NT2/D1 (cell line): ENCODE measurements at regions not wholly inside any gene's neighbourhood (a gene's known extent, or its start where the extent isn't known, plus 50 kb on each side); places are given as distances from the start of the nearest gene placed in this dataset.

Experiments used
- DNase-seq: peaks from one replicate; pipeline ENCODE4 v3.0.0-alpha.2; 2011; ENCODE audit warnings: low read depth, low spot score
- H3K27me3 ChIP-seq: 2 replicates; pipeline ENCODE4 v1.6.0; 2011; ENCODE audit warnings: mild to moderate bottlenecking; ENCODE audit not compliant: insufficient read length, insufficient read depth
- H3K36me3 ChIP-seq: 2 replicates; pipeline ENCODE4 v1.6.1; 2011; ENCODE audit warnings: mild to moderate bottlenecking, low read length, mixed read lengths; ENCODE audit not compliant: insufficient read depth, insufficient read length
- H3K4me1 ChIP-seq: 2 replicates; pipeline ENCODE4 v1.5.1; 2011; ENCODE audit not compliant: insufficient read depth, insufficient read length
- H3K4me3 ChIP-seq: 2 replicates; pipeline ENCODE4 v1.5.1; 2011; ENCODE audit warnings: low read depth; ENCODE audit not compliant: insufficient read length
- H3K9ac ChIP-seq: 2 replicates; pipeline ENCODE4 v1.6.0; 2011; ENCODE audit warnings: low read depth; ENCODE audit not compliant: insufficient read length
- H3K9me3 ChIP-seq: 2 replicates; pipeline ENCODE4 v1.5.1; 2011; ENCODE audit warnings: mild to moderate bottlenecking, low read length; ENCODE audit not compliant: insufficient read depth
- SUZ12 ChIP-seq: IDR thresholded peaks from 2 replicates; pipeline ENCODE4 v1.6.1; 2011; ENCODE audit not compliant: insufficient read length, insufficient read depth; ENCODE audit errors: extremely low read depth
- YY1 ChIP-seq: IDR thresholded peaks from 2 replicates; pipeline ENCODE4 v1.6.1; 2011; ENCODE audit not compliant: insufficient read length, insufficient read depth
- ZNF274 ChIP-seq: IDR thresholded peaks from 2 replicates; pipeline ENCODE4 v1.6.1; 2011; ENCODE audit warnings: mild to moderate bottlenecking, low read depth, low read length

DNA sequence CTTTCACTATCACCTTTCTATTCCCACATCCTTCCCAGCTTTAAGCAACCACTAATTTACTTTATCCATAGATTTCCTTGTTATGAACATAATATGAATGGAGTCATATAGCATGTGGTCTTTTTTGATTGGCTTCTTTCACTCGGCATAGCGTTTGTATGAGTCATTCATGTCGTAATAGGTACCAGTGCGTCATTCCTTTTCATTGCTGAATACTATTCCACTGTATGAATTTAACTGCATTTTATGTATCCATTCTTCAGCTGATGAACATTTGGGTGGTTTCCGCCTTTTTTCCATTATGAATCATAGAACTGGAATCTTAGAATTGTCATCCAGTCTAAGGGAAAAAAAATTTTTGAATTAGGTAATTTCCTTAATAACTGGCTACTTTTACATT lies 411.3 kb upstream of the AUTS2 start:
- Histone ChIP-seq H3K4me3 (no peak overlapping the region), H3K27me3 (no peaks in the 10 kb centered on the region), H3K4me1 (no peaks in the 10 kb centered on the region), H3K36me3 (no peaks in the 10 kb centered on the region), H3K9ac (no peak overlapping the region), H3K9me3 (no peaks in the 10 kb centered on the region)
- TF ChIP-seq YY1 (no peak), ZNF274 (no peak), SUZ12 (no peak)
- DNase-seq = no peak

DNA sequence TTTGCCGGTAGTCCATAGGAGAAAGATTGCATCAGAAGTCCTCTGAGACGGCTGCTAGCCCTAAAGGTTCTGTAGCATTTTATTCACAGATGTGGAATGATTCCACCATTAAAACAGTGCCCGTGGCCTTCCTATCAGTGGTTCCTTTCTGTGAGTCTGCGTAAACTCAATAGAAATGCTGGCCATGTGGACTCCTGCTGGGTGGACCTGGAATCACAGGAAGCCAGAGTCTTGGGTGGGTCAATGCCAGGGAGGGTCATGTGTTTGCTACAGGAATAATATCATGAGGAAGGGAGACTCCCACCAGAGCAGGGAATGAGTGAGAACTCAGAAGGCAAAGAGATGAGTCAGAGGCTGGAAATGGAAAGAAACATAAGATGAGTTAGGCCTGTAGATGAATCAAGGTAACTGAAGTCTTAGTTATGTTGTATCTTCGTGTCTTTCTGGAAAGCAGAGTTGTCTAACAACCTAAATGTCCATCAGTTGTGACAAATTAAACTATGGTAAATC lies 410.4 kb upstream of the AUTS2 start:
- no peak for TF ChIP-seq YY1
- TF ChIP-seq ZNF274 = no peak
- TF ChIP-seq SUZ12 = no peak
- Histone ChIP-seq H3K9ac (no peak overlapping the region), H3K36me3 (no peaks in the 10 kb centered on the region), H3K27me3 (no peaks in the 10 kb centered on the region), H3K4me3 (no peak overlapping the region), H3K4me1 (no peaks in the 10 kb centered on the region), H3K9me3 (no peaks in the 10 kb centered on the region)
- DNase-seq = no peak

DNA sequence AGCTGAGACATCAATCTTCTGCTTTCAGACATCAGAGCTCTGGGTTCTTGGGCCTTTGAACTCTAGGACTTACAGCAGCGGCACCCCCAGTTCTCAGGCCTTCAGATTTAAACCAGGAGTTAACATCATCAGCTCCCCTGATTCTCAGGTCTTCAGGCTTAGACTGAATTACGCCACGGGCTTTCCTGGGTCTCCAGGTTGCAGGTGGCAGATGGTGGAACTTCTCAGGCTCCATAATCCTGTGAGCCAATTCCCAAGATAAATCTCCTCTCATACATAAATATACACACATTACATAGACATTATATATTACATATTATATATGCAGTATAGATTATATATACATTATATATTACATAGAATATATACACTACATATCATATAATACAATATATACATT lies 408.9 kb upstream of the AUTS2 start:
- Histone ChIP-seq H3K36me3 (no peaks in the 10 kb centered on the region), H3K4me1 (no peaks in the 10 kb centered on the region), H3K27me3 (no peaks in the 10 kb centered on the region), H3K9ac (no peak overlapping the region), H3K9me3 (no peaks in the 10 kb centered on the region), H3K4me3 (no peak overlapping the region)
- DNase-seq = no peak
- TF ChIP-seq ZNF274 (no peak), YY1 (no peak), SUZ12 (no peak)

DNA sequence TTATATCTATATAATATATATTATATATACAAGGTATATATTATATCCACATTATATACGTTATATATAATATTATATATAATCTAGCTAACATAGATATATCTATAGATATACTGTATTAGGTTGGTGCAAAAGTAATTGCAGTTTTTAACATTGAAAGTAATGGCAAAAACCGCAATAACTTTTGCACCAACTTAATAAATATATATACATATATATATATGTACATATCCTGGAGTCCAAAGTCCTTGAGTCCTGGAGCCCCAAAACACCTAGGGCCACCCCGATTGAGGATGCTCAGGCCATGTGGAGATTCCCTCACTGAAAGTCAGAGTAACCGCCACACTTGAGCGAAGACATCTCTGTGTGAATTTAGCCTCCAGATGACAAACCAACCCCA lies 408.2 kb upstream of the AUTS2 start:
- TF ChIP-seq ZNF274 (no peak), SUZ12 (no peak), YY1 (no peak)
- DNase-seq = no peak
- H3K4me1 ChIP-seq = no peaks in the 10 kb centered on the region
- no peak overlapping the region for H3K9ac ChIP-seq
- no peaks in the 10 kb centered on the region for H3K36me3 ChIP-seq
- no peaks in the 10 kb centered on the region for H3K9me3 ChIP-seq
- H3K27me3 ChIP-seq = no peaks in the 10 kb centered on the region
- no peak overlapping the region for H3K4me3 ChIP-seq

DNA sequence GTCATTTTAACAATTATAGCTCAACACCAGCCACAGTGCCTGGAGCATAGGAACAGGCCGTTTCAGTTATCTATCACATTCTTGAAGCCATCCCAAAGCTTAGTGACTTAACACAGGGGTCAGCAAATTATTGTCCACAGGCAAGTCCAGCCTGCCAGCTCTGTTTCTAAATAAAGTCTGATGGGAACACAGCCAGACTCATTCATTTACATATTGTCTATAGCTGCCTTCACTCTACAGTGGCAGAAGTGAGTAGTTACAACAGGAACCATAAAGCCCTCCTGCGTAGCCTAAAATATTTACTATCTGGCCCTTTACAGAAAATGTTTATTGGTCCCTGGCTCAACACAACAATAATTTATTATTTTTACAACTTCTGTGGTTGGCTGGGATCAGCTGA lies 407.5 kb upstream of the AUTS2 start:
- H3K9ac ChIP-seq = no peak overlapping the region
- TF ChIP-seq ZNF274 (no peak), YY1 (no peak), SUZ12 (no peak)
- no peaks in the 10 kb centered on the region for H3K9me3 ChIP-seq
- no peaks in the 10 kb centered on the region for H3K36me3 ChIP-seq
- H3K4me3 ChIP-seq = no peak overlapping the region
- no peak for DNase-seq
- H3K27me3 ChIP-seq = no peaks in the 10 kb centered on the region
- no peaks in the 10 kb centered on the region for H3K4me1 ChIP-seq

DNA sequence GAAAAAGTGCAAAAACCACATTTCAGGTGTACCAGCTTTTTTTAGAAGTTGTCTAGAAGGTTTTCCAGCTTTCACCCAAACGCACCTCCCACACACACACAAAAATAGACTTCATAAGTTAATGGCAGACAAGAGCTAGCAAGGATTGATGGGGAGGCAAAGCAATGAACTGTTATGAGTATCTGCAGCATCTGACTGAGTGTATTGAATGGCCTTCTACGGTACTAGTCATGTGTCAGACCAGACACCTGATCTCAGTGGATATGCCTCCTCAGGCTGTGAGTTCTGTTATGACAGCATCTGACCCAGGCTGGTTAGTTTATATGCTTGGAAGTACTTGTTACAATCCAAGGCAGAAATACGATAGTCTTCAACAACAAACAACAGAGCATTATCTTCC lies 406.1 kb upstream of the AUTS2 start:
- H3K9ac ChIP-seq = no peak overlapping the region
- H3K9me3 ChIP-seq = peaks cover 6% of the 10 kb centered on the region; the same call in 1 of the 2 replicates
- no peaks in the 10 kb centered on the region for H3K4me1 ChIP-seq
- H3K4me3 ChIP-seq = no peak overlapping the region
- DNase-seq = no peak
- H3K27me3 ChIP-seq = no peaks in the 10 kb centered on the region
- TF ChIP-seq SUZ12 = no peak
- no peaks in the 10 kb centered on the region for H3K36me3 ChIP-seq

DNA sequence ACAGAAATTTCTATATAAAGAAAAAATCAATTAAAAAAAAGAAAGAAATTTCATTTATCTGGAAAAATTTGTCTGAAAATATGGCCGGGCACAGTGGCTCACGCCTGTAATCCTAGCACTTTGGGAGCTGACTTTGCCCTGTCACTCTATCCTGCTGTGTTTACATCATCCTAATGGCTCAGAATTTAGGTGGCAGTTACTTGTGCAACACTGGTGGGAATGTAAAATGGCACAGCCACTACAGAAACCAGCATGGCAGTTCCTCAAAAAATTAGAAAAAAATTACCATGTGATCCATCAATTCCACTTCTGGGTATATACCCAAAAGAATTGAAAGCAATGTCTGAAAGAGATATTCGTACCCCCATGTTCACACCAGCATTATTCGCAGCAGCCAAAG lies 405.2 kb upstream of the AUTS2 start:
- no peak for DNase-seq
- peaks cover 6% of the 10 kb centered on the region; the same call in 1 of the 2 replicates for H3K9me3 ChIP-seq
- no peak for TF ChIP-seq SUZ12
- TF ChIP-seq ZNF274 = no peak
- no peak for TF ChIP-seq YY1
- H3K27me3 ChIP-seq = no peaks in the 10 kb centered on the region
- no peaks in the 10 kb centered on the region for H3K4me1 ChIP-seq
- no peak overlapping the region for H3K4me3 ChIP-seq
- no peak overlapping the region for H3K9ac ChIP-seq
- no peaks in the 10 kb centered on the region for H3K36me3 ChIP-seq

DNA sequence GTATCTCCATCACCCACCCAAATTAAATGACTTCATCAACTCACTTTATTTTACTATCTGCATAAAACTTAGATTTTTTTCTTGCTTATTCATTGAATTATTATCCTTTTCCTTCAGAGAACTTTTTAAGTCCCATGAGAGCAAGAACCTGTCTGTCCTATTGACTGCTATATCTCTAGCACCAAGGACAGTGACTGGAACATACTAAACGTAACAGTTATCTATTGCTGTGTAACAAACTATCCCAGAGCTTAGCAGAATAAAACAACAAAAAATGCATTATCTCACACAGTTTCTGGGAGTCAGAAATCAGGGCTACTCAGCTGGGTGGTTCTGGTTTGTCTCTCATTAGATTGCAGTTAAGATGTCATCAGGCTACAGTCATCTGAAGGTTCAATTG lies 401.7 kb upstream of the AUTS2 start:
- H3K4me3 ChIP-seq = no peak overlapping the region

More for the DNA sequence above, 401.7 kb upstream of the AUTS2 start:
- DNase-seq = no peak
- H3K9ac ChIP-seq = no peak overlapping the region
- H3K36me3 ChIP-seq = no peaks in the 10 kb centered on the region
- peaks cover 6% of the 10 kb centered on the region; the same call in 1 of the 2 replicates for H3K9me3 ChIP-seq
- no peaks in the 10 kb centered on the region for H3K4me1 ChIP-seq
- no peak for TF ChIP-seq YY1
- no peak for TF ChIP-seq SUZ12
- no peak for TF ChIP-seq ZNF274
- no peaks in the 10 kb centered on the region for H3K27me3 ChIP-seq
